ENCODE measurements at regions not wholly inside any gene's neighbourhood (a gene's known extent, or its start where the extent isn't known, plus 50 kb on each side); places are given as distances from the start of the nearest gene placed in this dataset.

DNA sequence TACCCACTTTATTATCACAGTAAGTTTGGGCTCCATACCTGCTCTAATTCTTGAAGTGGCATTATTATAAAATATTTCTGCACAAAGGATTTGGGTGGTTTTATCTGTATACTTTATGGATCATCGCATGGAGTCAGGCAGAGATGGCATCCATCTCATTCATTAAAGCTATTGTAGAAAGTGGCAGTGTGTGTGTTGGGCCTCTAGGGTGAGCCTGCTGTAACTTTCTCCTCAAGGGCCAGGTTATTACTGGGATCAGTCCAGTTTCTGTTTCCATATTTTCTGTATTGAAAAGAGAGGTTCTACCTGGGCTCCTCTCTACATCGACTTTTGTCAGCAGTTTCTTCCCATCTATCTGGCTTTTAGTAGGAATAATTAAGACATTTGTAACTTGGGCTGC is 511.1 kb downstream of the MMUT start:
- TF ChIP-seq, protein P1, sequence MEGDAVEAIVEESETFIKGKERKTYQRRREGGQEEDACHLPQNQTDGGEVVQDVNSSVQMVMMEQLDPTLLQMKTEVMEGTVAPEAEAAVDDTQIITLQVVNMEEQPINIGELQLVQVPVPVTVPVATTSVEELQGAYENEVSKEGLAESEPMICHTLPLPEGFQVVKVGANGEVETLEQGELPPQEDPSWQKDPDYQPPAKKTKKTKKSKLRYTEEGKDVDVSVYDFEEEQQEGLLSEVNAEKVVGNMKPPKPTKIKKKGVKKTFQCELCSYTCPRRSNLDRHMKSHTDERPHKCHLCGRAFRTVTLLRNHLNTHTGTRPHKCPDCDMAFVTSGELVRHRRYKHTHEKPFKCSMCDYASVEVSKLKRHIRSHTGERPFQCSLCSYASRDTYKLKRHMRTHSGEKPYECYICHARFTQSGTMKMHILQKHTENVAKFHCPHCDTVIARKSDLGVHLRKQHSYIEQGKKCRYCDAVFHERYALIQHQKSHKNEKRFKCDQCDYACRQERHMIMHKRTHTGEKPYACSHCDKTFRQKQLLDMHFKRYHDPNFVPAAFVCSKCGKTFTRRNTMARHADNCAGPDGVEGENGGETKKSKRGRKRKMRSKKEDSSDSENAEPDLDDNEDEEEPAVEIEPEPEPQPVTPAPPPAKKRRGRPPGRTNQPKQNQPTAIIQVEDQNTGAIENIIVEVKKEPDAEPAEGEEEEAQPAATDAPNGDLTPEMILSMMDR (IDR thresholded peaks at IDR 0.05; ENCODE audit: low read depth, low read length) = no peak
- TF ChIP-seq POLR2A (IDR thresholded peaks at IDR 0.05; ENCODE audit: extremely low read depth, insufficient read length) = no peak
- no peak for TF ChIP-seq MYC (IDR thresholded peaks at IDR 0.05; ENCODE audit: low read depth, low read length)

All from NB4 (cell line).